SK-N-SH (cell line): ENCODE measurements at regions not wholly inside any gene's neighbourhood (a gene's known extent, or its start where the extent isn't known, plus 50 kb on each side); places are given as distances from the start of the nearest gene placed in this dataset.

Source experiments
- CTCF ChIA-PET: fragments of 300-600, 350-600 bp; formaldehyde crosslinking; extraction: SDS; loops from one replicate; lab custom pipeline; 2021; lab: Yijun Ruan, JAX
- POLR2A ChIA-PET: fragments of 350-600 bp; sonication (Branson Sonifier 250); formaldehyde crosslinking; extraction: SDS; loops from one replicate; lab custom pipeline; 2020; ENCODE audit warnings: antibody characterized with exemption, inconsistent platforms; lab: Yijun Ruan, JAX
- DNase-seq: peaks from one replicate; pipeline ENCODE4 v3.0.0; 2012
- H2AFZ ChIP-seq: fragments of 200-600 bp; sonication (generic); 2 replicates; pipeline ENCODE4 v1.8.1; 2016; ENCODE audit warnings: antibody characterized with exemption, mild to moderate bottlenecking, low read depth
- H3F3A ChIP-seq: fragments of 200-600 bp; sonication (generic); replicated peaks from 2 replicates; pipeline ENCODE3; 2016; ENCODE audit warnings: antibody characterized with exemption, mild to moderate bottlenecking; ENCODE audit not compliant: insufficient read depth
- H3K27ac ChIP-seq, 2 experiments: fragments of 200-500 bp in 1 of 2; fragments of 200-600 bp in 1 of 2; sonication (Bioruptor generic) in 1 of 2; sonication (generic), shearing (Covaris generic) in 1 of 2; 2 replicates each; pipeline versions ENCODE4 v1.5.1 to v1.6.1; 2014 to 2016; ENCODE audit warnings: low read depth in 2 of 2, inconsistent platforms in 1 of 2, low read length in 1 of 2, mild to moderate bottlenecking in 1 of 2, mixed read lengths in 1 of 2
- H3K27me3 ChIP-seq: fragments of 200-600 bp; sonication (generic), shearing (Covaris generic); 2 replicates; pipeline ENCODE4 v1.6.1; 2016; ENCODE audit warnings: mixed run types; ENCODE audit not compliant: insufficient read depth
- H3K36me3 ChIP-seq, 2 experiments: fragments of 200-500 bp in 1 of 2; fragments of 200-600 bp in 1 of 2; sonication (Bioruptor generic) in 1 of 2; sonication (generic) in 1 of 2; replicated peaks in 1 of 2; 2 replicates each; pipeline versions ENCODE3 to v1.5.1; 2014 to 2016; ENCODE audit warnings: low read length in 1 of 2, mild to moderate bottlenecking in 1 of 2; ENCODE audit not compliant: insufficient read depth in 2 of 2, control insufficient read depth in 1 of 2
- H3K4me1 ChIP-seq, 2 experiments: fragments of 200-500 bp in 1 of 2; fragments of 200-600 bp in 1 of 2; sonication (Bioruptor generic) in 1 of 2; sonication (generic), shearing (Covaris generic) in 1 of 2; 2 replicates each; pipeline versions ENCODE4 v1.5.1 to v1.6.1; 2014 to 2016; ENCODE audit warnings: low read depth in 1 of 2, low read length in 1 of 2, mixed run types in 1 of 2; ENCODE audit not compliant: insufficient read depth in 2 of 2, control insufficient read depth in 1 of 2
- H3K4me2 ChIP-seq: fragments of 200-600 bp; sonication (generic), shearing (Covaris generic); 2 replicates; pipeline ENCODE4 v1.6.1; 2017; ENCODE audit warnings: mixed run types
- H3K4me3 ChIP-seq, 2 experiments: fragments of 200-500 bp in 1 of 2; fragments of 200-600 bp in 1 of 2; sonication (Bioruptor generic) in 1 of 2; sonication (generic), shearing (Covaris generic) in 1 of 2; 2 replicates each; pipeline versions ENCODE4 v1.5.1 to v1.8.1; 2014 to 2016; ENCODE audit warnings: low read depth in 2 of 2, inconsistent platforms in 1 of 2, low read length in 1 of 2, mild to moderate bottlenecking in 1 of 2, mixed read lengths in 1 of 2, moderate library complexity in 1 of 2
- H3K79me2 ChIP-seq: fragments of 200-600 bp; sonication (generic); 2 replicates; pipeline ENCODE4 v1.8.1; 2017; ENCODE audit warnings: mild to moderate bottlenecking; ENCODE audit not compliant: insufficient read depth
- H3K9ac ChIP-seq: fragments of 200-600 bp; sonication (generic); 2 replicates; pipeline ENCODE4 v1.6.1; 2017; ENCODE audit warnings: mixed run types
- H3K9me2 ChIP-seq: fragments of 200-600 bp; sonication (generic); 2 replicates; pipeline ENCODE4 v1.6.1; 2017; ENCODE audit warnings: mixed run types
- H3K9me3 ChIP-seq: fragments of 200-600 bp; sonication (generic); 2 replicates; pipeline ENCODE4 v1.6.1; 2017; ENCODE audit warnings: mixed run types, mild to moderate bottlenecking, moderate library complexity
- H4K20me1 ChIP-seq: fragments of 200-600 bp; sonication (generic); 2 replicates; pipeline ENCODE4 v1.6.1; 2017; ENCODE audit warnings: mild to moderate bottlenecking, mixed run types; ENCODE audit not compliant: insufficient read depth
- EP300 ChIP-seq, 2 experiments: IDR thresholded peaks; 2 replicates each; pipeline versions ENCODE4 v1.4.0 to v1.6.1; 2012; ENCODE audit warnings: borderline replicate concordance in 1 of 2, low read depth in 1 of 2, low read length in 1 of 2
- FOSL2 ChIP-seq: IDR thresholded peaks from 2 replicates; pipeline ENCODE4 v1.4.0; 2012; ENCODE audit warnings: low read depth, mild to moderate bottlenecking, moderate library complexity, borderline replicate concordance
- FOXM1 ChIP-seq: IDR thresholded peaks from 2 replicates; pipeline ENCODE4 v1.4.0; 2012; ENCODE audit warnings: low read depth, mild to moderate bottlenecking
- GABPA ChIP-seq: IDR thresholded peaks from 2 replicates; pipeline ENCODE4 v1.4.0; 2012; ENCODE audit warnings: low read depth, mild to moderate bottlenecking
- GATA2 ChIP-seq: sonication (generic); formaldehyde crosslinking; IDR thresholded peaks from 2 replicates; pipeline ENCODE4 v1.5.0; 2020; ENCODE audit warnings: mild to moderate bottlenecking, missing genetic modification reagents
- JUND ChIP-seq: IDR thresholded peaks from 2 replicates; pipeline ENCODE4 v1.4.0; 2012
- NRF1 ChIP-seq: IDR thresholded peaks from 2 replicates; pipeline ENCODE4 v1.6.1; 2012; ENCODE audit warnings: low read depth, mild to moderate bottlenecking, low read length
- POLR2AphosphoS5 ChIP-seq: IDR thresholded peaks from 2 replicates; pipeline ENCODE4 v1.6.1; 2012; ENCODE audit warnings: low read depth, low read length
- RFX5 ChIP-seq: IDR thresholded peaks from 2 replicates; pipeline ENCODE4 v1.6.1; 2012; ENCODE audit warnings: mild to moderate bottlenecking, improper control_type of control experiment, low read length
- RXRA ChIP-seq: IDR thresholded peaks from 2 replicates; pipeline ENCODE4 v1.4.0; 2012; ENCODE audit warnings: low read depth, mild to moderate bottlenecking, borderline replicate concordance
- SMC3 ChIP-seq: IDR thresholded peaks from 2 replicates; pipeline ENCODE4 v1.6.1; 2012; ENCODE audit warnings: low read depth, low read length, improper control_type of control experiment
- TCF12 ChIP-seq: IDR thresholded peaks from 2 replicates; pipeline ENCODE4 v1.4.0; 2012
- TEAD4 ChIP-seq: IDR thresholded peaks from 2 replicates; pipeline ENCODE4 v1.4.0; 2012; ENCODE audit warnings: mild to moderate bottlenecking, borderline replicate concordance; ENCODE audit not compliant: insufficient read depth
- YY1 ChIP-seq: IDR thresholded peaks from 2 replicates; pipeline ENCODE4 v1.4.0; 2012; ENCODE audit warnings: low read depth, mild to moderate bottlenecking
- WGBS: methylation state at CpG from one replicate; pipeline ENCODE4 v1.1.6; 2017; ENCODE audit warnings: low lambda C conversion rate; 5-methylcytosine and 5-hydroxymethylcytosine counted together
- TF ChIP-seq, protein P1 (sequence below): IDR thresholded peaks from 2 replicates; pipeline ENCODE4; 2012
- TF ChIP-seq, protein P2 (sequence below): IDR thresholded peaks from 2 replicates; pipeline ENCODE4 v1.4.0; 2012; ENCODE audit warnings: low read depth, borderline replicate concordance
- TF ChIP-seq, protein P3 (sequence below): fragments of 150-350 bp; IDR thresholded peaks from 2 replicates; pipeline ENCODE4 v1.6.1; 2016; ENCODE audit warnings: mild to moderate bottlenecking, low read depth, low read length
- TF ChIP-seq, protein P4 (sequence below): fragments of 200-600 bp; sonication (generic); IDR thresholded peaks from 2 replicates; pipeline ENCODE4 v1.6.1; 2017; ENCODE audit warnings: antibody characterized with exemption, mild to moderate bottlenecking, moderate library complexity

DNA sequence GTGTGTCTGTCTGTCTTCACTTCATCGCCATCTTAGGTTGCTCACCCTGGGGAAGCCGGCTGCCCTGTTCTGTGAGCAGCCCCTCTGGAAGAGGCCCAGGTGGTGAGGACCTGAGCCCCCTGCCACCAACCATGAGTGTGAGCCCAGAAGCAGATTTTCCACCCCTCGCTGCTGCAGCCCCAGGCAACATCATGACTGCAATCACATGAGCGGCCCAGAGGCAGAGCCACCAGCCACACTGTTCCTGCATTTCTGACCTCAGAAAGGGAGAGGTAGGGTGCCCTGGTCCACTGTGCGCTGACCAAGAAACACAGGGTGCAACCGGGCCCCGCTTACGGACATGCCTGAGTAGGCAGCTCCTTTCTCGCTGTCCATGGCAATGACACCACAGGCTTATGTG, 92.3 kb upstream of the IQSEC1 start:
- no peaks in the 10 kb centered on the region for H4K20me1 ChIP-seq
- H3K79me2 ChIP-seq = no peaks in the 10 kb centered on the region
- H2AFZ ChIP-seq = no peak overlapping the region
- no peak overlapping the region for H3K4me3 ChIP-seq
- peaks cover 0 to 4% of the 10 kb centered on the region in 2 experiments; a peak in 1 of 4 replicates for H3K4me1 ChIP-seq
- TF ChIP-seq FOXM1 (no peak), RFX5 (no peak), GATA2 (CRISPR knock-in tag) (no peak), FOSL2 (no peak), NRF1 (no peak), TEAD4 (no peak), EP300 (IDR thresholded peaks at IDR 0.05; ENCODE audit: borderline replicate concordance in 1 of 2, low read depth in 1 of 2, low read length in 1 of 2) (no peak), JUND (no peak), RXRA (no peak), SMC3 (no peak), TCF12 (no peak), YY1 (no peak), POLR2AphosphoS5 (no peak), GABPA (no peak)
- TF ChIP-seq, protein P1, sequence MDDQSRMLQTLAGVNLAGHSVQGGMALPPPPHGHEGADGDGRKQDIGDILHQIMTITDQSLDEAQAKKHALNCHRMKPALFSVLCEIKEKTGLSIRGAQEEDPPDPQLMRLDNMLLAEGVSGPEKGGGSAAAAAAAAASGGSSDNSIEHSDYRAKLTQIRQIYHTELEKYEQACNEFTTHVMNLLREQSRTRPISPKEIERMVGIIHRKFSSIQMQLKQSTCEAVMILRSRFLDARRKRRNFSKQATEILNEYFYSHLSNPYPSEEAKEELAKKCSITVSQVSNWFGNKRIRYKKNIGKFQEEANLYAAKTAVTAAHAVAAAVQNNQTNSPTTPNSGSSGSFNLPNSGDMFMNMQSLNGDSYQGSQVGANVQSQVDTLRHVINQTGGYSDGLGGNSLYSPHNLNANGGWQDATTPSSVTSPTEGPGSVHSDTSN = no peak
- TF ChIP-seq, protein P2, sequence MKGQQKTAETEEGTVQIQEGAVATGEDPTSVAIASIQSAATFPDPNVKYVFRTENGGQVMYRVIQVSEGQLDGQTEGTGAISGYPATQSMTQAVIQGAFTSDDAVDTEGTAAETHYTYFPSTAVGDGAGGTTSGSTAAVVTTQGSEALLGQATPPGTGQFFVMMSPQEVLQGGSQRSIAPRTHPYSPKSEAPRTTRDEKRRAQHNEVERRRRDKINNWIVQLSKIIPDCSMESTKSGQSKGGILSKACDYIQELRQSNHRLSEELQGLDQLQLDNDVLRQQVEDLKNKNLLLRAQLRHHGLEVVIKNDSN = no peak
- TF ChIP-seq, protein P3, sequence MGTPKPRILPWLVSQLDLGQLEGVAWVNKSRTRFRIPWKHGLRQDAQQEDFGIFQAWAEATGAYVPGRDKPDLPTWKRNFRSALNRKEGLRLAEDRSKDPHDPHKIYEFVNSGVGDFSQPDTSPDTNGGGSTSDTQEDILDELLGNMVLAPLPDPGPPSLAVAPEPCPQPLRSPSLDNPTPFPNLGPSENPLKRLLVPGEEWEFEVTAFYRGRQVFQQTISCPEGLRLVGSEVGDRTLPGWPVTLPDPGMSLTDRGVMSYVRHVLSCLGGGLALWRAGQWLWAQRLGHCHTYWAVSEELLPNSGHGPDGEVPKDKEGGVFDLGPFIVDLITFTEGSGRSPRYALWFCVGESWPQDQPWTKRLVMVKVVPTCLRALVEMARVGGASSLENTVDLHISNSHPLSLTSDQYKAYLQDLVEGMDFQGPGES = no peak
- TF ChIP-seq, protein P4, sequence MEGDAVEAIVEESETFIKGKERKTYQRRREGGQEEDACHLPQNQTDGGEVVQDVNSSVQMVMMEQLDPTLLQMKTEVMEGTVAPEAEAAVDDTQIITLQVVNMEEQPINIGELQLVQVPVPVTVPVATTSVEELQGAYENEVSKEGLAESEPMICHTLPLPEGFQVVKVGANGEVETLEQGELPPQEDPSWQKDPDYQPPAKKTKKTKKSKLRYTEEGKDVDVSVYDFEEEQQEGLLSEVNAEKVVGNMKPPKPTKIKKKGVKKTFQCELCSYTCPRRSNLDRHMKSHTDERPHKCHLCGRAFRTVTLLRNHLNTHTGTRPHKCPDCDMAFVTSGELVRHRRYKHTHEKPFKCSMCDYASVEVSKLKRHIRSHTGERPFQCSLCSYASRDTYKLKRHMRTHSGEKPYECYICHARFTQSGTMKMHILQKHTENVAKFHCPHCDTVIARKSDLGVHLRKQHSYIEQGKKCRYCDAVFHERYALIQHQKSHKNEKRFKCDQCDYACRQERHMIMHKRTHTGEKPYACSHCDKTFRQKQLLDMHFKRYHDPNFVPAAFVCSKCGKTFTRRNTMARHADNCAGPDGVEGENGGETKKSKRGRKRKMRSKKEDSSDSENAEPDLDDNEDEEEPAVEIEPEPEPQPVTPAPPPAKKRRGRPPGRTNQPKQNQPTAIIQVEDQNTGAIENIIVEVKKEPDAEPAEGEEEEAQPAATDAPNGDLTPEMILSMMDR = no peak
- POLR2A ChIA-PET = no interaction called here
- DNase-seq = no peak
- no peaks in the 10 kb centered on the region for H3K36me3 ChIP-seq
- CTCF ChIA-PET = no interaction called here
- no peaks in the 10 kb centered on the region for H3K9me3 ChIP-seq
- H3K4me2 ChIP-seq = no peak overlapping the region
- no peaks in the 10 kb centered on the region for H3K9me2 ChIP-seq
- no peaks in the 10 kb centered on the region; the same call in 1 of the 2 replicates for H3K27me3 ChIP-seq
- no peaks in the 10 kb centered on the region for H3F3A ChIP-seq
- H3K27ac ChIP-seq = no peak overlapping the region
- WGBS = 80% methylated on average over 7 of the region's 9 CpGs
- H3K9ac ChIP-seq = no peak overlapping the region
